ENCODE measurements at regions not wholly inside any gene's neighbourhood (a gene's known extent, or its start where the extent isn't known, plus 50 kb on each side); places are given as distances from the start of the nearest gene placed in this dataset.
A peak's percentile ranks its signal among the peaks of the same experiment; 100 is the strongest.

DNA sequence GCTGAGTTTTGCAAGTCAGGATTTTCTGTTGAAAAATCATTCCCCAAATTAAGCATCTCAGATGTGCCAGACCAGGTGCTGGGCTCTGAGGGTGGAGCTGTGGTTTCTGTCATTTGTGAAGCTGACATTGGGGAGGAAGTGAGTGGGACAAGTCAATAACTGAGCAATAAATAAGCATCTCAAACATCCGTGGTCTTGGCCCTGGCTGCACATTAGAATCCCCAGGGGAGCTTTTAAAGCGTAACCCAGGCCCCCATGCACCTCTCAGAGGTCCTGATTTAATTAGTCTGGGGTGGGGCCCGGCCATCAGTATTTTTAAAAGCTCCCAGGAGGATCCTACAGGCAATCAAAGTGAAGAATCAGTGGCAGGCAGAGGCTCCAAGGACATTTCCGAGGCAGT, 420.0 kb downstream of the MN1 start:
- DNase-seq (ENCODE audit: low spot score) = no peak

DNA sequence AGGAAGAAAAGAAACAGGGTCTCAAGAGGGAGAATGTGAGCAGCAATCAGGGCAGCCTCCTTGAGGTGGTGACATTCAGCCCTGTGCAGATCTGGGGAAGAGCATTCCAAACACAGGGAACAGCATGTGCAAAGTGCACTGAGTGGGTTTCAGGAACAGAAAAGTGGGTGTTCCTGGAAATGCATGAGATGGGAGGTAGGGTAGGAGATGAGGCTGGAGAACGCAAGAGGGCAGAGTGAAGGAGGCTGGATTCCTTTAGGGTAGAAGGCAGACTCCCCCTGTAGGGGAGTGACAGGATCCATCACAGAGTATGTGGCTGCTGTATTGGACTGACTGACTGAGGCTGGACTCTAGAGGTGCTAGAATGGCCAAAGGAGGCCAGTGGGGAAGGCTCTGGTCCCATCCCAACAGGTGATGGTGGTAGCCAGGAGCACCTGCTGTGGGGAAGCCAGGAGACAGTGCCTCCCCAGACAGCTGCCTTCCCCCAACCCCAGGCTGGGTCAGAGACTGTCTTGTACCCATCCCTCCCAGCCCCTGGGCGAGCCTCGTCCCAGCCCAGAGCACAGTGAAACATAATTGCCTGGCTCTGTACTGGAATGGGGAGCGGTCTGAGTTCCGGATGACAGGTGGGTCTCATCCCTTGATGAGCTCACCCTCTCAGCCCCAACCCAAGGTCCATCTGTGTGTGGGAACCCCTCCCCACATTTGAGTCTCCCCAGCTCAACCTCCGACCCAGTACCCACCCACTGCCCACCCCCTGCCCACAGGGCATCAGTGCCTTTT, 419.4 kb downstream of the MN1 start:
- intact Hi-C loops (cut with DNase I) = no loop called here

More for the DNA sequence above, 420.0 kb downstream of the MN1 start:
- intact Hi-C loops (cut with DNase I) = no loop called here

DNA sequence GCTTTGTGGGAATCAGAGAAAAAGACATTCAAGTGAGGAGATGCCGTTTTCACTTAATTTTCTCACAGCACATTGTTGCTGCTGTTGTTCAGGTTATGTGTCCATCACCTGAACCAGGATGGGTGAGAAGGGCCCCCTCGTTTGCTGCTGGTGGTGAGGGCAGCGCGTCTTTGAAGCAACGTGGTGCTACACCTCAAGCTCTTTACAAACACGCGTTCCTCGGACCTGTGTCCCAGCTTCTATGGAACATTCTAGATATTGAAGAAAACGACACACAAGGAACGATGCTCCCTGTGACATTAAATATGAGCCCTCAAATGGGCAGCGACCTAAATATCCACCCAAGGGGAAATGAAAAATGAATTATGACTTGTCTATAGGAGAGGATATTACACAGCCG, 418.6 kb downstream of the MN1 start:
- no peak for DNase-seq (ENCODE audit: low spot score)
- intact Hi-C loops (cut with DNase I) = no loop called here

More for the DNA sequence above, 419.4 kb downstream of the MN1 start:
- DNase-seq (ENCODE audit: low spot score) = no peak

DNA sequence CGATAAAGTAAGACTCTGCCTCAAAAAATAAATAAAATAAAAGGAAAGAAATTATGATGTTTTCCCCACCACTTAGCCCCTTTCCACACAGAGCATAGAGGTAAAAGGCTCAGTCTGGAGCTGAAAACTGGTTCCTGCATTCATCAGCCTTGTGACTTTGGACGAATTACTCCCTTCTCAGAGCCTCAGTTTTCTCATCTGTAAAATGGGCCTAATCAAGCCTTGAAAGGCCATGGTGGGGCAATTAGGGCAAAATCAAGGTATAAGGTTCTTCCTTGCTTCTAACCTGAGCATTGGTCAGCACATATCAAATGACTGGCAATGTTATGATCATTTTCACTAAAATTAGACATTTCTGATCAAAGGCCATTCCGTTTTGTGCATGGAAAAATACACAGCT, 417.7 kb downstream of the MN1 start:
- intact Hi-C loops (cut with DNase I) = loop anchor here in 1 of 2 donors (2.0 kb wide), 1 partner anchor 57 kb away; no protein-coding TSS in a partner anchor
- no peak for DNase-seq (ENCODE audit: low spot score)

DNA sequence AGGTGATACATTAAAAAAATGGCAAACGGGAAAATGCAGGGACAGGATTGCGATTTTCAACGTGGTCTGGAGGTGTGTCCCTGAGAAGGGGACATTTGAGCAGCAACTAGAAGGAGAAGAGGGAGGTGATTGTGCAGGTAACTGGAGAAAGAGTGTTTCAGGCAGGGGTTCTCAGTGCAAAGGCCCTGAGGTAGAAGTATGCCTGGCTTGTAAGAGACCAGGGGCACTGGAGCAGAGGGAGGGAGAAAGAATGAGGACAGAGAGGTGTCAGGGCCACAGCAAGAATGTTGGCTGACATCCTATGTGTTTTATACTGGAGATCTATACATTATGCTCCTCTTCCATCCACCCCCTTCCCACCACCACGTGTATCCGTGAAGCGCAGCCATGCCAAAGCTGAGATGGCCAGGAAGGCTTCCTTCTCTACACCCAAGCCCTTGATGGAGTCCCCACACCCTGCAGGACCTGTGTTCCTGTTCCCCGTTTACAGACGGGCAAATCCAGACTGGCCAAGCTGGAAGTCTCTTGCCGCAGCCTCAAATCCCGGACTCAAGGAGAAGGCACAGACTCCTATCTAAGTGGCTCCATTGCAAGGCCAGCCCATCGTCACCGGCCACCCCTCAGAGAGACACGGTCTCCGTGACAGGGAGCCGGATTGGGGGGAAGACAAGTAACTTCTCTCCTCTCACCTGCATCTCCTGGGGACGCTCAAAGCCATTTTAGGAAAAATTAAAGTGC, 416.1 kb downstream of the MN1 start:
- DNase-seq (ENCODE audit: low spot score) = no peak
- intact Hi-C loops (cut with DNase I) = loop anchor here in 1 of 2 donors (2.0 to 5.0 kb wide), 2 partner anchors 59 to 1727 kb away; no protein-coding TSS in a partner anchor

DNA sequence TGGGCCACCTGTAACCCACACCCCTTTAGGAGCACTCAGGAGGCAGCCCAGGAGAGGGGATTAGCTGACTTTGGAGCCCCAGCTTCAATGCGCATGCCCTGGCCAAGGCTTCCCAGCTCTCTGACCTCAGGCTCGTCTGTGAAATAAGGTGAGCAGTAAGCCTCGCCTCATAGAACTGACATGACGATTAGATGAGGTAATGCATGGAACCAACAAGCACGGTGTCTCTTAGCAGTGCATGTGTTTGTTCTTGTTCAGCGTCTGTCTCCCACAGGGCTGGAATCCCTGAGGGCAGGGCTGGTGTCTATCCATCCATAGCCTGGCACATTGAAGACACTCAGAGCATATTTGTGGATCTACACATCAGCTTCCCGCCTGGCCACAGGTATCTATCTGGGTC, 415.4 kb downstream of the MN1 start:
- intact Hi-C loops (cut with DNase I) = loop anchor here in 1 of 2 donors (5.0 kb wide), 1 partner anchor 1726 kb away; no protein-coding TSS in a partner anchor
- DNase-seq (ENCODE audit: low spot score) = no peak

DNA sequence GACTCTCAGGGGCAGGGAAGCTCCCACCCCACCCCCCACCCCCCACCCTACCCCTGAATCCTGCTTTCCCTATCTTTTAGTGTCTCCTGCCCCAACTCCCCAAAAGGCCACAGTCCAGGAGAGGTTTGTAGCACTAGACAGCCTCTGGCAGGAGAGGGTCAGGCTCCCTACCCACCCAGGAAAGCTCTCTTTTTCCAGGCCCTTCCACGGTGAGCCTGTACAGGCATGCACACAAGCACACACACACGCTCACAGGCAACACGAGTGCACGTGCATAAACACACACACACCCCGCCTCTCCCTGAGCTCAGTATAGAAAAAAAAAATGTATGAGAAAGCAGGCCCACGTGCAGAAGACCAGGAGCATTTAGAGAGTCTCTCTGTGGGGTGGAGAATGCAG, 414.0 kb downstream of the MN1 start:
- intact Hi-C loops (cut with DNase I) = loop anchor here in 1 of 2 donors (5.0 kb wide), 1 partner anchor 1725 kb away; no protein-coding TSS in a partner anchor
- DNase-seq (ENCODE audit: low spot score) = no peak

DNA sequence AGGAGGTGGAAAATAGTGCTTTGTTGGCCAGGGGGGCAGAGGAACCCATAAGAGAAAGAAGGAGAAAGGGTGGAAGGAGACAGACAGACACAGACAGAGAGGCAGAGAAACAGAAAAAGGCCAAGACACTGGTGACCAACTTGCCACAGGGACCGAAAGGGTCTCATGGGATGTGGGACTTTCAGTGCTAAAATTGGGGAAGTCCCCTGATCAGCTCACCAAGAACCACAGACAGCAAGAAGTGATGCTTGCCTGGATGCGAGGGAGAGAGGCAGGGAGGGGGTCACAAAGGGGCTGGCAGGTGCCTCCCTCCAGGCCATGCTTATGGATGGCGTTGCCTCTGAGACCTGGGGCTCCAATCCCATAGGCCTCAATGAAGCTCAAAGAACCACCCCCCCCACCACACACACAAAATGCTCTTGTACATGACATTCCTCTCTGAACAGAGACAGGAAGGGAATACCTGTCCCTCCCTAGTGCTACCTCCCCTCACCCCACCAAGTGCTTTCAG, 413.4 kb downstream of the MN1 start:
- no peak for DNase-seq (ENCODE audit: low spot score)
- intact Hi-C loops (cut with DNase I) = loop anchor here in 1 of 2 donors (5.0 kb wide), 1 partner anchor 1724 kb away; no protein-coding TSS in a partner anchor

DNA sequence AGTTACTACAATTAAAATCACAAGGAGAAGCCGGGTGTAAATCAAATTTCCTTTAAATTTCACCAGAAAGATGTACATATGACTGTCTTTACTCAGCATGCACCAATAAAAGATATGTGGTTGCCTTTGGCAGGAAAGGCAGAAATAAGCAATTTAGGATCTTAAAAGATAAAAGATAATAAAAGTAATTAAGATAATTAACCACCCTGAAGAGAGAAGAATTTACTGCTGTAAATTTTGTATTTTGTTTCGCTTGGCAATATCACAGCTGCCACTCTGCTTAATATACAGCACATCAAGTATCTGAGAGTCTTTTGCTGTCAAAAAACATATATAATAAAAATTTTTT, 411.9 kb downstream of the MN1 start:
- intact Hi-C loops (cut with DNase I) = loop anchor here in 1 of 2 donors (5.0 kb wide), 2 partner anchors 603 to 1723 kb away; no protein-coding TSS in a partner anchor
- DNase-seq (ENCODE audit: low spot score) = no peak

DNA sequence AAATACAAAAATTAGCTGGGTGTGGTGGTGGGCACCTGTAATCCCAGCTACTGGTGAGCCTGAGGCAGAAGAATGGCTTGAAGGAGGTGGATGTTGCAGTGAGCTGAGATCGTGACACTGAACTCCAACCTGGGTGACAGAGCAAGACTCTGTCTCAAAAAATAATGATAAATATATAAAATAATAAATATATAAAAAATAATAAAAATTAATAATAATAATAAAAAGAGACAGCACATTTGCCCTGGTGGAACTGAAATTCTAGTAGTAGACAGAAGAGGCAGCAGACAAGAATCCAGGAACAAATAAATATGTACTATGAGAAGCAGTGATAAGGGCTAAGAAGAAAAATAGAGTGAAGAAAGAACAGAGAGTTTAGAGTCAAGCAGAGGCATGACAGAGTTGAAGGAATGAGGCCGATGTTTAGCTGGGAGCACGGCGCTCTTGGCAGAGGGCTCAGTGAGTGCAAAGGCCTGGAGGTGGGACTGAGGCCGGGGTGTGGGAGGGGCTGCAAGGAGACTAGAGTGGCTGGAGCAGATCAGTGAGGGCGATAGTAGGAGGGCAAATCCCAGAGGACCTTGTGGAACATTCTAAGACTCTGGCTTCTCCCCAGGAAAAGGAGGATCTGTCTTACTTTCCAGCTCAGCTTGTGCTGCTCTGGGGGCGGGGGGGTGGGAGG, 410.3 kb downstream of the MN1 start:
- DNase-seq (ENCODE audit: low spot score) = peak; percentile 86
- intact Hi-C loops (cut with DNase I) = loop anchor here in 1 of 2 donors (5.0 kb wide), 1 partner anchor 601 kb away; no protein-coding TSS in a partner anchor

DNA sequence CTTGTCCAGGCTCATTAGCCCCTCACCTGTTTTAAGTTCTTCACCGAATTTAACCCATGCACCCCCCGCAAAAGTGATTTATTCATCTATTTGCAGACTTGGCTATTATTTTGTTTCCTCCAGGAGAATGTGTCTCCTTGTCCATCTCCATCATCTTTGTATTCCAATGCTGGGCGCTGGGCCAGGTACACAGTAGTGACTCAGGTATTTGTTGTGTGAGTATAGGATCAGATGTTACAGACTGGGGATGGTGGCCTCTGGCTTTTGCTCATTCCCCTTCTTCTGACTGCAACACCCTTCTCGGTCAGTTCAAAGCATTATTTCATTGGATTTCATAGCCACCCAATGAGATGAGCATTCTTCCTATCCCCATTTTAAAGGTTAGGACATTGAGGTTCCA, 408.2 kb downstream of the MN1 start:
- DNase-seq (ENCODE audit: low spot score) = no peak
- intact Hi-C loops (cut with DNase I) = loop anchor here in 1 of 2 donors (5.0 kb wide), 1 partner anchor 599 kb away; no protein-coding TSS in a partner anchor

DNA sequence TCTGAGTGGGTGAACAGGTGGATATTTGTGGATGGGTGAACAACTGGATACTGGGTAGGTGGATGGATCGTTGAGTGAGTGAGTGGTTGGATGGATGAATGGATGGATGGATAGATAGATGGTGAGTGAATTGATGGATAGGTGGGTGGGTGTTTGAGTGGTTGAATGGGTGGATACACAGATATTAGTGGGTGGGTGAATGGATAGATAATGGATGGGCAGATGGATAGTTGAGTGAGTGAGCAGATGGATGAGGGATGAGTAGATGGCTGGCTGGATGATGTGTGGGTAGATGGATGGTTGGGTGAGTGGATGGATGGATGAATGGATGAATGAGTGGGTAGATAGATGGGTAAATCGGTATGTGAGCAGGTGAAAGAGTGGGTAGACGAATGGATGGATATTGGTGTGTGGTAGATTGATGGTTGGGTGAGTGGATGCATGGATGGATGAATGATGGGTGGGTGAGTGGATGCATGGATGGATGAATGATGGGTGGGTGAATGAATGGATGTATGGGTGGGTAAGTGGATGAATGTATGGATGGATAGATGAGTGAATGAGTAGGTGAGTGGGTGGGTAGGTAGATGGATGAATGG, 406.7 kb downstream of the MN1 start:
- DNase-seq (ENCODE audit: low spot score) = no peak
- intact Hi-C loops (cut with DNase I) = loop anchor here in 1 of 2 donors (5.0 kb wide), 1 partner anchor 597 kb away; no protein-coding TSS in a partner anchor

DNA sequence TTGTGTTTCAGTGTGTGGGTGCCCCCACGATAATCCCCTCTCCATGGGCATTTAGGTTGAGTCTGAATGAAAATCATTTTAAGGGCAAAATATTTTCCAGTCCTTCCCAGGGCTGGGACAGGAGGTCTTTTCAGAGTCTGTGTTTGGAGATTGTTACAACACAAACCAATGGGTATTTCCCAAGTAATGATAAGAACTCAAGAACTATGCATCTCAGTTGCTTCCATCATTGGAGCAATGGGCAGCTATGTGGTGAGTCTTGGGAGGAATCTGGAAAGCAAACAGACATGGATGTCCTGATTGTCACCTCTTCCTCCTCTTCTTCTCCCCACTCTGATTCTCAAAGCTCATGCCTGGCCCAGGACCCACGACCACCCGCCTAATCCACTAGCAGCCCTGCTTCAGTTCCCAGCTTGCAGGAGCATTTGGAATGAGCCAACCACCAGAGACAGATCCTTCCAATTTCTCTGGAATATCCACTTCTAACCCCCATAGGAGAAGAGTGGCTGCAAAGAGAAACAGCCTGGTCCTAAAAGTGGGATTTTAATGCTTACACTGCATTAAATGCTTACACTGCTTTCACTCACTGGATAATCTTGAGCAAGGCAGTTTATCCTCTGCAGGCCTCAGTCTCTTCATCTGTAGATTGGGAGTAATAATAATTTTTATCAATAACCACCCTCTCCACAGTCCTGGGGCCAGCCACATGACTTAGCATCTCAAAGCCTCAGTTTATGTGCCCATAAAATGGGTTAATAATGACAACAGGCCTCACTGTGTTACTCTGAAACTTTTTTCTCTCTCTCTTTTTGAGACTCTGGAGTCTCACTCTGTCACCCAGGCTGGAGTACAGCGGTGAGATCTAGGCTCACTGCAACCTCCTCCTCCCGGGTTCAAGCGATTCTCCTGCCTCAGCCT, 404.3 kb downstream of the MN1 start:
- no peak for DNase-seq (ENCODE audit: low spot score)
- intact Hi-C loops (cut with DNase I) = no loop called here

DNA sequence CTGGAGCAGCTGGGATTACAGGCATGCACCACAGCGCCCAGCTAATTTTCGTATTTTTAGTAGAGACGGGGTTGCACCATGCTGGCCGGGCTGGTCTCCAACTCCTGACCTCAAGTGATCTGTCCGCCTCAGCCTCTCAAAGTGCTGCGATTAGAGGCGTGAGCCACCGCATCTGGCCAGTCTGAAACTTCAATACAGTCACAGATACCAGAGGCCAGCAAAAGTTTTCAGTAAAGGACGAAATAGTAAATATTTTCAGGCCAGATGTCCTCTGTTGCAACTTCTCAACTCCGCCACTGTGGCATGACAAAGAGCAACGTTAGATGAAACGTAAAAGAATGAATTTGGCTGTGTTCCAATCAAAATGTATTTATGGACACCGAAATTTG, 403.6 kb downstream of the MN1 start:
- intact Hi-C loops (cut with DNase I) = no loop called here

DNA sequence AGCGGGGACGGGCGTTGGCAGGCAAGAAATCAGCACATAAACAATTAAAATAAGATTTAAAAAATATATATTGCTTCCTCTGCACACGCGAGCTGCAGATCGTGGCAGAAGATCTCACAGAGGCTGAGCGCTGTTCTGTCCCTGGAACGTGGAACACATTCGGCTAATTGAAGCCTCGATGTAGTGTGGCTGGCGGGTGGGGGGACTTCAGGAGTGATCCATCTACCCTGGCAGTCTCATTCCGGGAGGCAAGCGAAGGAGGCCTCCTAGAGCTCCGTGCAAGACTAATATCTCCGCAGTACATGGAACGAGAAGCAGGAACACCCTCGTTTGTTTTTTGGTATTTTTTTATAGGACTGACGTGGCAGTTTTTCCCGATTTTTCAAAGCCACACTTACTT, 402.4 kb downstream of the MN1 start:
- intact Hi-C loops (cut with DNase I) = no loop called here
- no peak for DNase-seq (ENCODE audit: low spot score)

More for the DNA sequence above, 403.6 kb downstream of the MN1 start:
- DNase-seq (ENCODE audit: low spot score) = peak; percentile 91

DNA sequence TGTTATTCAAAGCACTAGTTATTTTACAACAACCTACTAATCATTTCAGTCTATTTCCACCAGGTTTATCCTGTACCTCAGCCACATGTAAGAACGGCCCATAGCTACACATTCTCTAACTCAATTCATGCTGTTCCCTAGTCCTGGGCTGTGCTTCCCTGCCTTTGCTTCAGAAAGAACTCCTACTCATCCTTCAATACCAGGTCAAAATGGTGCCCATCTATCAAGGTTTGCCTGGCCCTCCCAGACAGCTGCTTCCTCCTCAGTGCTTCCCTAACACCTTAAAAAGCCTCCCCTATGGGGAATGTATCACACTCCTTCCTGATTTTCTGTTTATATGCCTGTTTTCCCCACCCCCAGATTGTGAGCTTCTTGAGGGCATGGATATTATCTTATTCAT, 400.7 kb downstream of the MN1 start:
- no peak for DNase-seq (ENCODE audit: low spot score)
- intact Hi-C loops (cut with DNase I) = loop anchor here (10.0 kb wide), 3 partner anchors 394 to 646 kb away; no protein-coding TSS in a partner anchor

DNA sequence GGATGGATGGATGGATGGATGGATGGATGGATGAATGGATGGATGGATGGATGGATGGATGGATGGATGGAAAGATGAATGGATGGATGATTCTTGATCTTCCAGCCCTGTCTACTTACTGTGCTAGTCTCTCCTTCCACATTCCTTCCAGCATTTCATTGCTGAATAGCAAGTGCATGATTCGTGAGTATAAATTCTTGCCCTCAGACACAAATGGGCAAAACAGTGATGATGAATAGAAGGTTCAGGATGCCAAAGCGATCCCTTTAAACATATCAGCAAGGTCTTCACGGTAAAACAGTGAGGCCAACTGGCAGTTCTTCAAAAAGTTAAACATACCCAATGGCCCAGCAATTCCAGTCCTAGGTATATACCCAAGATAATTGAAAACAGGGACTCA, 400.2 kb downstream of the MN1 start:
- DNase-seq (ENCODE audit: low spot score) = no peak
- intact Hi-C loops (cut with DNase I) = loop anchor here (10.0 kb wide), 3 partner anchors 393 to 647 kb away; no protein-coding TSS in a partner anchor

DNA sequence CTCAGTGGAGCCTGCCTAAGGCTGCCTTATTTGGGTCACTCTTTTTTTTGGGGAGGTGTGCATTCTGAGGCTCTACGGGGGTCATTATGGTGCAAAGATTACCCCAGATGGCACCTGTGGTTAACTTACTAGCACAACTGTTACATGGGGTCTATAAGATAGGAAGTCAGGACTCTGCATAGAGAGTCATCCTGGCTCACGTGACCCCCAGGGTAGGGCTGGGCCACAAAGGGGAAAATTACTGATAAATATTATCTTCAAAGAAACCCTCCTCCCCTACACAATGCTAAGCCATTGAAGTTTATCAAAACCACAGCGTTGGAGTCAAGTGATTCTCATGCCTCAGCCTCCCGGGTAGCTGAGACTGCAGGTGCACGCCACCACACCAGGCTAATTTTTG, 397.1 kb downstream of the MN1 start:
- intact Hi-C loops (cut with DNase I) = loop anchor here (10.0 kb wide), 3 partner anchors 390 to 650 kb away; no protein-coding TSS in a partner anchor
- DNase-seq (ENCODE audit: low spot score) = no peak
